Activated T-cell treated with anti-CD3 and anti-CD28 coated beads, Interleukin-2, amount 50 U/mL, for 72 hours (primary cell): ENCODE measurements at regions not wholly inside any gene's neighbourhood (a gene's known extent, or its start where the extent isn't known, plus 50 kb on each side); places are given as distances from the start of the nearest gene placed in this dataset.
A peak's percentile ranks its signal among the peaks of the same experiment; 100 is the strongest.
"Not testable (repeated sequence)": the region's sequence is repeated elsewhere in the genome, so short reads cannot be mapped to it uniquely, and the experiment has no call there.

Experiments
- ATAC-seq, 2 donors: fragments of 150-1000 bp; cut with Tn5 transposase; replicated peaks in 1 of 2; 2 replicates each; pipeline ENCODE4 v1.10.0; 2021; ENCODE audit warnings: moderate library complexity in 2 of 2, mild to moderate bottlenecking in 1 of 2
- DNase-seq, 2 donors: peaks; one replicate each; pipeline ENCODE4 v3.0.0; 2021 to 2022; ENCODE audit warnings: mixed read lengths in 1 of 2
- H3K27ac Mint-ChIP-seq: one replicate; pipeline ENCODE4 v1.8.0; 2022; ENCODE audit warnings: mild to moderate bottlenecking, moderate library complexity, mixed read lengths
- H3K27me3 Mint-ChIP-seq: one replicate; pipeline ENCODE4 v1.8.0; 2022; ENCODE audit warnings: low read depth, mixed read lengths
- H3K36me3 Mint-ChIP-seq, 2 donors: one replicate each; pipeline ENCODE4 v1.8.0; 2022; ENCODE audit warnings: mixed read lengths in 2 of 2, mild to moderate bottlenecking in 1 of 2; ENCODE audit not compliant: insufficient read depth in 2 of 2
- H3K4me1 Mint-ChIP-seq: one replicate; pipeline ENCODE4 v1.8.0; 2022; ENCODE audit warnings: low read depth, mixed read lengths
- H3K4me3 Mint-ChIP-seq, 2 donors: one replicate each; pipeline ENCODE4 v1.8.0; 2022; ENCODE audit warnings: mild to moderate bottlenecking in 2 of 2, mixed read lengths in 2 of 2, moderate library complexity in 2 of 2
- H3K9me3 Mint-ChIP-seq, 2 donors: one replicate each; pipeline ENCODE4 v1.8.0; 2022; ENCODE audit warnings: mixed read lengths in 2 of 2

- DNase-seq (no peak), ATAC-seq (no peak)
- no peaks in the 10 kb centered on the region for H3K36me3 Mint-ChIP-seq
- H3K4me1 Mint-ChIP-seq: no peaks in the 10 kb centered on the region
- H3K27me3 Mint-ChIP-seq: no peaks in the 10 kb centered on the region
- no peaks in the 10 kb centered on the region for H3K9me3 Mint-ChIP-seq
- H3K4me3 Mint-ChIP-seq: no peak overlapping the region
- H3K27ac Mint-ChIP-seq: no peak overlapping the region
Measured at GRCh38 chr14:44736326-44736725, 225.4 kb downstream of the KLHL28 start.

- H3K9me3 Mint-ChIP-seq: no peaks in the 10 kb centered on the region
- DNase-seq: no peak
- H3K27me3 Mint-ChIP-seq: no peaks in the 10 kb centered on the region
- no peak overlapping the region for H3K4me3 Mint-ChIP-seq
- no peak overlapping the region for H3K27ac Mint-ChIP-seq
- no peaks in the 10 kb centered on the region for H3K4me1 Mint-ChIP-seq
- no peak for ATAC-seq
- H3K36me3 Mint-ChIP-seq: no peaks in the 10 kb centered on the region
Measured at GRCh38 chr14:44732144-44732543, 225.1 kb upstream of the FSCB start.

- Mint-ChIP-seq H3K4me1 (no peaks in the 10 kb centered on the region), H3K27me3 (no peaks in the 10 kb centered on the region), H3K4me3 (no peak overlapping the region), H3K36me3 (no peaks in the 10 kb centered on the region), H3K27ac (no peak overlapping the region), H3K9me3 (no peaks in the 10 kb centered on the region)
- DNase-seq (no peak), ATAC-seq (no peak)
Measured at GRCh38 chr14:44730860-44731259, 223.8 kb upstream of the FSCB start.

- H3K27ac Mint-ChIP-seq, H3K4me1 Mint-ChIP-seq, H3K36me3 Mint-ChIP-seq, ATAC-seq, H3K27me3 Mint-ChIP-seq, DNase-seq, H3K4me3 Mint-ChIP-seq: not testable (repeated sequence)
- peaks cover 4 to 11% of the 10 kb centered on the region in 2 donors for H3K9me3 Mint-ChIP-seq
Measured at GRCh38 chr14:44721395-44721794, 214.3 kb upstream of the FSCB start.

- H3K27ac Mint-ChIP-seq: no peak overlapping the region
- no peaks in the 10 kb centered on the region for H3K4me1 Mint-ChIP-seq
- DNase-seq (no peak), ATAC-seq (no peak)
- no peaks in the 10 kb centered on the region for H3K27me3 Mint-ChIP-seq
- peaks cover 4 to 11% of the 10 kb centered on the region in 2 donors for H3K9me3 Mint-ChIP-seq
- no peak overlapping the region for H3K4me3 Mint-ChIP-seq
- peaks cover 2 to 4% of the 10 kb centered on the region in 2 donors for H3K36me3 Mint-ChIP-seq
Measured at GRCh38 chr14:44720707-44721106, 213.6 kb upstream of the FSCB start.

- ATAC-seq (no peak), DNase-seq (no peak)
- Mint-ChIP-seq H3K4me1 (no peaks in the 10 kb centered on the region), H3K27me3 (no peaks in the 10 kb centered on the region), H3K4me3 (no peak overlapping the region), H3K27ac (no peak overlapping the region), H3K36me3 (no peaks in the 10 kb centered on the region), H3K9me3 (no peaks in the 10 kb centered on the region)
Measured at GRCh38 chr14:44712024-44712815, 205.1 kb upstream of the FSCB start.

- no peaks in the 10 kb centered on the region for H3K27me3 Mint-ChIP-seq
- no peak overlapping the region for H3K27ac Mint-ChIP-seq
- peaks cover 0 to 3% of the 10 kb centered on the region in 2 donors for H3K9me3 Mint-ChIP-seq
- H3K36me3 Mint-ChIP-seq: no peaks in the 10 kb centered on the region
- H3K4me3 Mint-ChIP-seq: no peak overlapping the region
- DNase-seq (no peak), ATAC-seq (no peak)
- H3K4me1 Mint-ChIP-seq: no peaks in the 10 kb centered on the region
Measured at GRCh38 chr14:44701563-44702263, 194.6 kb upstream of the FSCB start.

- no peaks in the 10 kb centered on the region for H3K27me3 Mint-ChIP-seq
- H3K27ac Mint-ChIP-seq: no peak overlapping the region
- ATAC-seq (no peak), DNase-seq (no peak)
- H3K36me3 Mint-ChIP-seq: no peaks in the 10 kb centered on the region
- H3K9me3 Mint-ChIP-seq: peaks cover 0 to 4% of the 10 kb centered on the region in 2 donors
- H3K4me1 Mint-ChIP-seq: no peaks in the 10 kb centered on the region
- H3K4me3 Mint-ChIP-seq: no peak overlapping the region
Measured at GRCh38 chr14:44700694-44701093, 193.6 kb upstream of the FSCB start.

GRCh38 chr14:44700184-44700583 is 193.1 kb upstream of the FSCB start:
- Mint-ChIP-seq H3K9me3 (peaks cover 0 to 4% of the 10 kb centered on the region in 2 donors), H3K4me3 (no peak overlapping the region), H3K27ac (no peak overlapping the region), H3K36me3 (no peaks in the 10 kb centered on the region), H3K4me1 (no peaks in the 10 kb centered on the region), H3K27me3 (no peaks in the 10 kb centered on the region)
- no peak for ATAC-seq
- DNase-seq: no peak

- Mint-ChIP-seq H3K27me3 (no peaks in the 10 kb centered on the region), H3K4me3 (no peak overlapping the region), H3K27ac (no peak overlapping the region), H3K4me1 (no peaks in the 10 kb centered on the region), H3K36me3 (no peaks in the 10 kb centered on the region), H3K9me3 (peaks cover 0 to 4% of the 10 kb centered on the region in 2 donors)
- DNase-seq: no peak
- no peak for ATAC-seq
Measured at GRCh38 chr14:44699391-44699790, 192.3 kb upstream of the FSCB start.

GRCh38 chr14:44669496-44669895 is 162.4 kb upstream of the FSCB start:
- no peaks in the 10 kb centered on the region for H3K4me1 Mint-ChIP-seq
- no peak overlapping the region for H3K27ac Mint-ChIP-seq
- no peak for ATAC-seq
- peaks cover 0 to 3% of the 10 kb centered on the region in 2 donors for H3K9me3 Mint-ChIP-seq
- no peak for DNase-seq
- H3K36me3 Mint-ChIP-seq: peaks cover 2 to 4% of the 10 kb centered on the region in 2 donors
- H3K4me3 Mint-ChIP-seq: no peak overlapping the region
- H3K27me3 Mint-ChIP-seq: no peaks in the 10 kb centered on the region

GRCh38 chr14:44663136-44663535 is 156.1 kb upstream of the FSCB start:
- Mint-ChIP-seq H3K27ac (no peak overlapping the region), H3K36me3 (no peaks in the 10 kb centered on the region)

GRCh38 chr14:44662250-44662891 is 155.3 kb upstream of the FSCB start:
- DNase-seq (no peak), ATAC-seq (peak in 1 of 2 donors; percentile 36)
- Mint-ChIP-seq H3K9me3 (no peaks in the 10 kb centered on the region), H3K27me3 (no peaks in the 10 kb centered on the region), H3K4me3 (peak overlapping the region; percentile 3 to 66), H3K27ac (peak overlapping the region; percentile 84), H3K4me1 (peaks cover 10% of the 10 kb centered on the region), H3K36me3 (no peaks in the 10 kb centered on the region)

More at GRCh38 chr14:44663136-44663535, 156.1 kb upstream of the FSCB start:
- Mint-ChIP-seq H3K9me3 (no peaks in the 10 kb centered on the region), H3K4me1 (peaks cover 10% of the 10 kb centered on the region), H3K4me3 (peak overlapping the region in 1 of 2 donors; percentile 1), H3K27me3 (no peaks in the 10 kb centered on the region)
- no peak for ATAC-seq
- no peak for DNase-seq
